ENCODE measurements at regions not wholly inside any gene's neighbourhood (a gene's known extent, or its start where the extent isn't known, plus 50 kb on each side); places are given as distances from the start of the nearest gene placed in this dataset.

DNA sequence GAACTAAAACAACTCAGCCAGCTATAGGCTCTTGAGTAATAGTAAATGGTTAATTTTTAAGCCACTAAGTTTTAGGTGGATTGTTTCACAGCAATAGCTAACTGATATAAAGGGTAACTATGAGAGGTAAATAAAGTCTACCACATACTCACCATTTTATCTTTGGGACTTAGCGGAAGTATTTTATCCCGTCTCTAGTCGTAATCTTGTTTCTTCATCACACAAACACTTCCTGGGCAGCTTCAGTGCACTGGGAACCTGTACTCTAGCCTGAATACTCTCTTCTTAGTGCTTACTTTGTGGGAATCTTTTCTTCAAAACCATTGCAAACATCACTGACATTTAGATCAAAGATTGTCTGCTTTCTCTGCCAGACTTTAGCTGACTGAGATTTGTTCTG lies 360.5 kb downstream of the EPHA4 start:
- no peak for DNase-seq

DNA sequence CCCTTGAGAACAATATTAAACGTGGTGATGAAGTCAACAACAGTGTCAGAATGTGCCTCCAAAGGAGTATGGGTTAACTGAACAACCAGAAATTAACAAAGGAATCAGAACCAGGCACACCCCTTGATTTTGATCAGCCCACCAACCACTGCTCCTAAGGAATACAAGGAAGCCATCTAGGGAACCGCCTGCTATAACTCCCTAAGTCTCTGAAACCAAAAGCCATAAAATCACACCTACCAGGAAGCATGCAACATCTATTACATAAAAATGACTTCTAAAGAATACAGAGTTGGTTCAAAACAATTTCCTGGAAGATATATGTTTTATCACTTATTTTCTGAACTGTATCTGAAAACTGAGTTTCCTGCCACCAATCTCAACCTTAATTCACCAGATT lies 360.0 kb downstream of the EPHA4 start:
- no peak for DNase-seq

- no peak for DNase-seq
Measured at GRCh38 chr2:221215487-221215886, 356.6 kb downstream of the EPHA4 start.

GRCh38 chr2:221216636-221217035 lies 355.5 kb downstream of the EPHA4 start:
- DNase-seq = no peak

DNA sequence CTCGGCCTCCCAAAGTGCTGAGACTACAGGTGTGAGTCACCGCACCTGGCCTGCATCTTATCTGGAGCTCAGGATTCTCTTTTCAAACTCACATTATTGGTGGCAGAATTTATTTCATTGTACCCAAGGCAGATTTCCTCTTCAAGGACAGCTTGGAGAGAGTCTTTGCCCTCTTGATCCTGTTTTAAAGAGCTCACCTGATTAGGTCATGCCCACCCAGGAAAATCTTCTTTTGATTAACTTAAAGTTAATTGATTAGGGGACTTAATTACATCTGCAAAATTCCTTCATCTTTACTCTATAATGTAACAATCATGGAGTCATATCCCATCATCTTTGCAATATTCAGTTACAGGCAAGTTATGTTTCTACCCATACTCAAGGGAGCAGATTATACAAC lies 346.4 kb downstream of the EPHA4 start:
- no peak for DNase-seq

- DNase-seq = no peak
Measured at GRCh38 chr2:221228214-221228769, 343.8 kb downstream of the EPHA4 start.

- no peak for DNase-seq
Measured at GRCh38 chr2:221229099-221229498, 343.0 kb downstream of the EPHA4 start.

GRCh38 chr2:221231511-221231910 lies 340.6 kb downstream of the EPHA4 start:
- DNase-seq = no peak

DNA sequence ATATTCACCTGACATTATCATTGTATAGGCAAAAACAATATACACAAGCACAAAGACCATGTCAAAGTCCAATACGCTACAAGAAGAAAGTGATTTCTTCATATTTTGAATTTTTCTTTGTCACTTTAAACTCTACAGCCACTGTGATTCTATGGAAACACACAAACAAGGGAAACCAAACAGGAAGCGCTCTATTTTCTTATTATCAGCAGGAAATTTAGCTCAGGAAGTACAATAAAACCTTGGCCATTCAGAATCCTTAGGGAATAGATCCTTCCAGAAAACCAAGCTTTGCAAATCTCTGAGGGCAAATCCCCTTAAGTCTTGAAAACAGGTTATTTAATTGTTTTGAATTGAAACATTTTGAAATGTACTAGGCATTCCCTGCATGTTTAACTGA lies 336.2 kb downstream of the EPHA4 start:
- no peak for DNase-seq

DNA sequence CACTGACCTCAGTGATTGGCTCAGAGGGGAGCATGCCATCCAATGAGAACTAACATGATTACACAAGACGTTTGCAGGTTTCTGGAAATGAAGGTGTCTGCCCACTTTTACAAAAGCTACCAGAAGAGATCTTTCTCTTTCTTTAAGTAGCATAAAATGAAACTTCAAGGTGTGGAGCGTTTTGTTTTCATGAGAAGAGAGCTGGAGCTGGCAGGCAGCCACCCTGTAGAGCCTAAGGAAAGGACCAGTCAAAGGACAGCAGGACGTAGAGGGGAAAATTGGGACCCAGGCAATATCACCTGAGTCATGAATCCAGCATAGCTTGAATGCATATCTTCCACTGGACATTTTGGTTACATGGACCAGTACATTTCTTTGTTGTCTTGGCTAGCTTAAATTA lies 331.0 kb downstream of the EPHA4 start:
- no peak for DNase-seq

DNA sequence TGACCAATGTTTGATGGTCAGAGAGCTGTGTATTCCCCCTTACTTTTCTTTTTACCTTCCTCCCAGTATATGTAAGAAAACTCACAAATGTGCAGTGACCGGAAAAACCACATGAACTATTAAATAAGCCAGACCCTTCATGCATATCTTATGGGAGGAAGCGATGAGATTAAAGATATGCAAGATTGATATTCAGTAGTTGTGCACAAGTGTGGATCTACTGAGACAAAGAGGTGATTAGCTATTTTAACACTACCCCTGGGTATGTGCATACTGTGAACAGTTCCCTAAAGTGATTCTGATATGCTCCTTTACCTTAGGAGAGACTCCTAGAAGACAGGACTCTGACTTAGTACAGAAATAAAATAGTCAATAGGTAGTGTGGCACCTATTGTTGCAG lies 328.3 kb downstream of the EPHA4 start:
- DNase-seq = no peak

DNA sequence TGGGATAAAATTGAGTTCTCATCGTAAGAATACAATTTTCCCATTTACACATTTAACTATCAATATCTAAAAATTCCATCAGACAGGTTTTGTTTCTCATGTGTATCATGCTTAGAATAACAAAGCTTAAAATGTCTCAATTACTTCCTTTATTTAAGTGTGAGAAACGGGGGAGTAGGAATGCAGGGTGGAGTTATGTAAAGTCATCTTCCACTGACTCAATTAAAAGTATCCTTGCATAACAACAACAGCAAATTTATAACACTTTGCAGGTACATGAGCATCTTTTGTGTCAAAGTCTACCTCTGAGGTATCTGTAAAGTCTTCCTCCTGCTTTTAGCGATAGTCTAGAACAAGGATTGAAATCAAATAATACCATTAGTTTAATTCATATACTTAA lies 327.1 kb downstream of the EPHA4 start:
- no peak for DNase-seq

DNA sequence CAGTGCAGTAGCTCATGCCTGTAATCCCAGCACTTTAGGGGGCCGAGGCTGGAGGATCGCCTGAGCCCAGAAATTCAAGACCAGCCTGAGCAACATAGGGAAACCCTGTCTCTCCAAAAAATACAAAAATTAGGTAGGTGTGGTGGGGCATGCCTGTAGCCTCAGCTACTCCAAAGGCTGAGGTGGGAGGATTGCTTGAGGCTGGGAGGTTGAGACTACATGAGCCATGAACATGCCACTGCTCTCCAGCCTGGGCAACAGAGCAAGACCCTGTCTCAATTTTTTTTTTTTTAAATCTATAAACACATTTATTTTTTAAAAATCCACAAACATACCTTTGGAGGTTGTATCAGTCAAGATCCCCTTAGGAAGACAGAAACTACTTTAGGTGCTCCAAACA lies 326.3 kb downstream of the EPHA4 start:
- DNase-seq = no peak

GRCh38 chr2:221254299-221254698 lies 317.8 kb downstream of the EPHA4 start:
- DNase-seq = no peak

- no peak for DNase-seq
Measured at GRCh38 chr2:221255862-221256261, 316.2 kb downstream of the EPHA4 start.

- DNase-seq = no peak
Measured at GRCh38 chr2:221258464-221258863, 313.6 kb downstream of the EPHA4 start.

DNA sequence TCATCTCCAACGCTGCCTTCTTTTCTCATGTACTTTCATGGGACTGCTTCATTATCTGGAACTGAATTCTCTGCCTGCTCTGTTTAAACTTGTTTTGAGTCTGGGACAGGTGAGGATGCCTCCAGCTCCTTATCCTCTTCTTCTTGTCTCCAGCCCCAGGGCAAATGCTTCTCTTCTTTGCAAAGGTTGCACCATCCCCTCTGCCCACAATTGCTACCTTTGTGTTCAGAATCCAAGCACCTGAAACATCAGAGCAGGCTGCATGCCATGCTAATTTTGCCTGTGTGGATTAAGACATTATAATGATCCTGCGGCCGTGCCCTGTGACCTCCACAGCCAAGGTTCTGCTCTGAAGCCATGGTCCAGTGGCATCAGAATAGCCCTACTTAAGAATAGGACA lies 309.5 kb downstream of the EPHA4 start:
- no peak for DNase-seq

- no peak for DNase-seq
Measured at GRCh38 chr2:221263573-221263972, 308.5 kb downstream of the EPHA4 start.

DNA sequence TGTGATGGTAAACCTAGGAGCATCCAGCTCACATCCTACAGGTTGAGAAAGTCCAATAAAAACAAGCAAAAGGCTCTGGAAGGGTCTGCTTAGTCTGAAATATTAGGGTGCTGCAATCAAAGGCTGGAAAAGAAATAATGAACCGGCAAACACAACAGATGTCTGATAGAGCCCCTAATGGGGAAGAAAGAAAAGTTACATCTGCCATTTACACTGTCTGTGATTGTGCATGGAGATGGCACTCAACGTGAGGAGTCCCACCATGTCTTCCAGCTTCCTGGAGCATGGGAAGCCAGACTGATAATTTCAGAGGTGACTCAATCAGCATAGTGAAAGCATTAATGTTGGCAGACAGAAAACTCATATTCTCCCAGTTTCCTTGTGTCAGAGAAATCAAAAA lies 307.8 kb downstream of the EPHA4 start:
- DNase-seq = no peak

GRCh38 chr2:221267773-221268425 lies 304.2 kb downstream of the EPHA4 start:
- DNase-seq = no peak

DNA sequence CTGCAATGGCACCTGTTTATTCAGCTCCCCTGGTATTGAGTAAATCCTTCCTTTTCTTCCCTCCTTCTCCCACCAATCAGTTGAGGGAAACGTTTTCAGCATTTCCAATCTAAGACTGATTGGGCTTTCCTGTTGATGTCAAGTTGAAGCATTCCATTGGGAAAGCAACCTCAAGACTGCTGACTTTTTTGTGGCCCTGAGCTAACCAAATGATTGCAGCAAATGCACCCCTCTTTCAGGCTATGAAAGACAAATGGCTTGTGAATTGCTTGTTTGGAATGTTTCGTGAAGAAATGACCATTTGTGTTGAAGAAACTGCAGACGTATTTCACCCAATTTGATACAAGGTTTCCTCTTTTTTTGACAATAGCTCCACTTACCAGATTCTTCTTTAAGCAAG lies 303.5 kb downstream of the EPHA4 start:
- no peak for DNase-seq

GRCh38 chr2:221270806-221271205 lies 301.3 kb downstream of the EPHA4 start:
- DNase-seq = no peak

DNA sequence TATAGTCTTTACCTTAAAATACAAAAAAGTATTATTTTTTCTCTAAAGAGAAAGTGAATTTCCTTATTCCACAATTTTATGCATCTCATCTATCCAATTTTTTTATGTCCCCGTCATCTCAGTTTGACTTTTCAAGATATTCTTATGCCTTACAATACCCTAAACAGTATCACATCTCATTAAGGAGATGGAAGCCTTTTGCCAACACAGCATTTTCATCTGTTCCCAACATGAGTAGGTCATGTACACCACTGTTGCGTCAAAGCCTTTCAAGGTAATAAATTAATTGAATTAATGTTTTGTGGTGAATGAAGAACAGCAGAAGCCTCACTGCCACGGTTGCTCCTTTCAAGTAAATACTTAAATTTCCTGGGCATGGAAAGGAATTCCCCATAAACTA lies 299.4 kb downstream of the EPHA4 start:
- DNase-seq = no peak

DNA sequence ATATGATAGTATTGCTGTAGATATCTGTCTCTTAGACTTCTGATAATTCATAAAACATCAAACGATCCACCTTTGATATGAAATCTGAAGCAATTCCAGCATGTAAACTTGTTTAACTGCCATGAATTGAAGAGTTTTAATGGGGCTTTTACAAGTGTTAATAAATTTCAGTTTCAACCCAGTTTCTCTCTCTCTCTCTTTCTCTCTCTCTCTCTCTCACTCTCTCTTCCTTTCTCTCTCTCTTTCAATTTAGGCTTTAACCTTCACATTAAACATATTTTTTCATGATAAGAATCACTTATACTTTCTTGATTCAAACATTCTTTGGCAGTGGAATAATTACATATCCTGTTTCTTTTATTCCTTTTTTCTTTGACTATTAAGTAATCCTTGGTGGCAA lies 296.1 kb downstream of the EPHA4 start:
- no peak for DNase-seq

DNA sequence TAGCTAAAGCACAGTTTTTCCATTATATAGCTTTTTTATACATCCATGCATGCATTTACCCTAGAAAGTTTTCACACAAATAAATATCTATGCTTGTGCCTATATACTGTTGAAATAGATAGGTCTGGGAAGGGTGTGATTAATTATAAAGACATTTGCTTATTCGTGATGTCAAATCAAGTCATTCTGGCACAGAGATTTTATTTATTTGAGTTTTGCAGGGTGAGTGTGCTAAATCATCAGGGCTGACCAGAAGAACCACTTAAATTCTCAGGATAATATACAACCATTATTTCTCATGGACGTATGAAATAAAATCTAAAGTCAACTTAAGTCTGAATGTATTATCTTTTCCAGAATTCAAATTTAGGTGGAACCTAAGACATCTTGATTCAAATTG lies 295.5 kb downstream of the EPHA4 start:
- DNase-seq = no peak
